PFSK-1 (cell line): ENCODE measurements at regions not wholly inside any gene's neighbourhood (a gene's known extent, or its start where the extent isn't known, plus 50 kb on each side); places are given as distances from the start of the nearest gene placed in this dataset.

Source experiments
- FOXP2 ChIP-seq: optimal IDR thresholded peaks from 2 replicates; pipeline ENCODE3; 2011; ENCODE audit warnings: borderline replicate concordance, control low read depth, inconsistent platforms; ENCODE audit not compliant: insufficient read depth; ENCODE audit errors: extremely low read length, extremely low read depth
- POLR2AphosphoS5 ChIP-seq: IDR thresholded peaks from 2 replicates; pipeline ENCODE4 v1.6.1; 2012; ENCODE audit warnings: low read depth, mild to moderate bottlenecking, control low read depth, low read length, moderate library complexity
- SIN3A ChIP-seq: IDR thresholded peaks from 2 replicates; pipeline ENCODE4 v1.6.1; 2012; ENCODE audit warnings: mild to moderate bottlenecking, low read length, moderate library complexity, borderline replicate concordance; ENCODE audit not compliant: insufficient read depth
- TAF1 ChIP-seq: IDR thresholded peaks from 2 replicates; pipeline ENCODE4 v1.6.1; 2012; ENCODE audit warnings: low read length, control low read depth, borderline replicate concordance; ENCODE audit not compliant: insufficient read depth
- TF ChIP-seq, protein P1 (sequence below), 2 experiments: IDR thresholded peaks; 2 replicates each; pipeline versions ENCODE4 v1.6.1 to v1.8.0; 2011 to 2012; ENCODE audit warnings: low read depth in 2 of 2, low read length in 2 of 2, control low read depth in 1 of 2, inconsistent platforms in 1 of 2, mild to moderate bottlenecking in 1 of 2, moderate library complexity in 1 of 2; ENCODE audit not compliant: insufficient read depth in 1 of 2

DNA sequence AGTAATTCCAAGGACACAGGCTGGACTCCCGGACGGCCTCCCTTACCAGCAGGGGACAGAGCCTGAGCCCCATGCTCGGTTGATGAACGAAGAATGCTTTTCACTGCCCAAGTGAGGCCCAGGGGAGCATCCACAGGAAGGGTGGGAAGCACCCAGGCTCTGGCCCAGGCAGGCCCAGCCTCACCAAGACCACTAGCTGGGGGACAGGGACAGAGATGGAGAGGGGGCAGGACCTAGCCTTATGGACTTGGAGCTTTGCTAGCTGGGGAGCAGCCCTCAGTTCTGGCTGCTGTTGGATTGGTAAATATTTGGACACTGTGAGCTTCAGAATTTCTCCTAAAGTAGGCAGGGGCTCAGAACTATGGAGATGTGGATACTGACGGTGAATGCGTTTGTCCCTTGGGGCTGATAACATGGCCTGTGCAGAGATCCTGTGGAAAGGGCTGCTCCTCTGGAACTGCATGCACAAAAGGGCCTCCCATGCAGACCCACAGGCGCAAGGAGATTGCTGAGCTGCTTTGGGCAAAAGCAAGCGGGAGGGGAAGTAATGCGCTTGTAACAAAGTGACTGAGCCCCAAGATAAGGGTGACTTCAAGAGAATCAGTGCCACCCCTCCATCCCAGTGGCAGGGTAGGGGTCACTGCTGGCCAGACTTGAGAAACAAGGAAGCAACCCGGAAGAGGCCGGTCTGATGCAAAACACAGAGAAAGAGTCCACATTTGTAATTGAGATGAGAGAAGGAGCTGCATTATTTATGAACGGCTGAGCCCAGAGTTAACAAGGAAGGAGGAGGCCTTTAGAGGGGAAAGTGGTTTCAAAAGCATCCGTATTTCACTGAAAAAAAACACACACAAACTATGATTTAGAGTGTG is 70.1 kb upstream of the MEF2A start:
- no peak for TF ChIP-seq TAF1
- TF ChIP-seq POLR2AphosphoS5 = no peak
- TF ChIP-seq SIN3A = no peak
- TF ChIP-seq, protein P1, sequence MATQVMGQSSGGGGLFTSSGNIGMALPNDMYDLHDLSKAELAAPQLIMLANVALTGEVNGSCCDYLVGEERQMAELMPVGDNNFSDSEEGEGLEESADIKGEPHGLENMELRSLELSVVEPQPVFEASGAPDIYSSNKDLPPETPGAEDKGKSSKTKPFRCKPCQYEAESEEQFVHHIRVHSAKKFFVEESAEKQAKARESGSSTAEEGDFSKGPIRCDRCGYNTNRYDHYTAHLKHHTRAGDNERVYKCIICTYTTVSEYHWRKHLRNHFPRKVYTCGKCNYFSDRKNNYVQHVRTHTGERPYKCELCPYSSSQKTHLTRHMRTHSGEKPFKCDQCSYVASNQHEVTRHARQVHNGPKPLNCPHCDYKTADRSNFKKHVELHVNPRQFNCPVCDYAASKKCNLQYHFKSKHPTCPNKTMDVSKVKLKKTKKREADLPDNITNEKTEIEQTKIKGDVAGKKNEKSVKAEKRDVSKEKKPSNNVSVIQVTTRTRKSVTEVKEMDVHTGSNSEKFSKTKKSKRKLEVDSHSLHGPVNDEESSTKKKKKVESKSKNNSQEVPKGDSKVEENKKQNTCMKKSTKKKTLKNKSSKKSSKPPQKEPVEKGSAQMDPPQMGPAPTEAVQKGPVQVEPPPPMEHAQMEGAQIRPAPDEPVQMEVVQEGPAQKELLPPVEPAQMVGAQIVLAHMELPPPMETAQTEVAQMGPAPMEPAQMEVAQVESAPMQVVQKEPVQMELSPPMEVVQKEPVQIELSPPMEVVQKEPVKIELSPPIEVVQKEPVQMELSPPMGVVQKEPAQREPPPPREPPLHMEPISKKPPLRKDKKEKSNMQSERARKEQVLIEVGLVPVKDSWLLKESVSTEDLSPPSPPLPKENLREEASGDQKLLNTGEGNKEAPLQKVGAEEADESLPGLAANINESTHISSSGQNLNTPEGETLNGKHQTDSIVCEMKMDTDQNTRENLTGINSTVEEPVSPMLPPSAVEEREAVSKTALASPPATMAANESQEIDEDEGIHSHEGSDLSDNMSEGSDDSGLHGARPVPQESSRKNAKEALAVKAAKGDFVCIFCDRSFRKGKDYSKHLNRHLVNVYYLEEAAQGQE (IDR thresholded peaks at IDR 0.05; ENCODE audit: insufficient read depth in 1 of 2, low read depth in 2 of 2, low read length in 2 of 2) = no peak
- TF ChIP-seq FOXP2 = no peak
